ENCODE measurements at regions not wholly inside any gene's neighbourhood (a gene's known extent, or its start where the extent isn't known, plus 50 kb on each side); places are given as distances from the start of the nearest gene placed in this dataset.

DNA sequence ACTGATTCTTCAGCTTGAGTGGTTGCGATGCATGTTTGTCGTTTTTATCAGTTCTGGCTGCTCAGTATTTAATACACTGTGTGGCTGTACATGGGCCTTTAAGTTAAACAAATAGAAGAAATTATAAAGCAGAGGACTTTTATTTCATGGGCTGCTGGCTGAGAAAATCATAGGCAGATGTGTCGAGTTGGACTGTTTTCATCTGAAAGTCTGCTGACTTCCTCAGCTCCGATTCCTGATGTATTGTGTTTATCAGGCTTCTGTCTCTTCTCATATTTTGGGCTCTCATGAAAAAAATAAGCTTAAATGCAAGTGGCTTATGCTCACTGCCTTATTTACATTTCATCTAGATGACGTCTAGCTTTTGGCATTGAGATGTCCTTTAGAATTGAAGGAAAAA, 129.5 kb upstream of the GGTLC1 start:
- Histone ChIP-seq H3K4me3 (no peak overlapping the region), H3F3A (ENCODE audit: insufficient read depth, low read depth) (no peaks in the 10 kb centered on the region), H3K27ac (no peak overlapping the region), H3K27me3 (ENCODE audit: insufficient read depth, low read depth) (no peaks in the 10 kb centered on the region), H4K20me1 (ENCODE audit: insufficient read depth) (no peaks in the 10 kb centered on the region), H3K9me2 (ENCODE audit: insufficient read depth) (no peaks in the 10 kb centered on the region), H2AFZ (no peak overlapping the region), H3K4me1 (replicated peaks; ENCODE audit: insufficient read depth) (peaks cover 17% of the 10 kb centered on the region), H3K4me2 (no peak overlapping the region), H3K79me2 (ENCODE audit: low read depth) (no peaks in the 10 kb centered on the region), H3K36me3 (ENCODE audit: low read depth) (0 out of 2 replicates have a peak, but pooled peaks cover 4% of the 10 kb centered on the region), H3K9me3 (ENCODE audit: insufficient read depth, low read depth) (no peaks in the 10 kb centered on the region)
- ChIA-PET POLR2A (ENCODE audit: unreplicated experiment) (interaction anchor here (0.6 to 0.7 kb wide), 2 partner anchors 157 to 325 kb away, joined by 4 read pairs; no protein-coding TSS in a partner anchor), CTCF (no interaction called here)
- intact Hi-C loops (cut with micrococcal nuclease; ENCODE audit: unreplicated experiment): no loop called here
- no TSS peak for BruUV-seq (replicated peaks)
- DNase-seq: no peak
- TF ChIP-seq EZH2 (IDR thresholded peaks at IDR 0.05; ENCODE audit: low read depth): no peak
- TF ChIP-seq, protein P1, sequence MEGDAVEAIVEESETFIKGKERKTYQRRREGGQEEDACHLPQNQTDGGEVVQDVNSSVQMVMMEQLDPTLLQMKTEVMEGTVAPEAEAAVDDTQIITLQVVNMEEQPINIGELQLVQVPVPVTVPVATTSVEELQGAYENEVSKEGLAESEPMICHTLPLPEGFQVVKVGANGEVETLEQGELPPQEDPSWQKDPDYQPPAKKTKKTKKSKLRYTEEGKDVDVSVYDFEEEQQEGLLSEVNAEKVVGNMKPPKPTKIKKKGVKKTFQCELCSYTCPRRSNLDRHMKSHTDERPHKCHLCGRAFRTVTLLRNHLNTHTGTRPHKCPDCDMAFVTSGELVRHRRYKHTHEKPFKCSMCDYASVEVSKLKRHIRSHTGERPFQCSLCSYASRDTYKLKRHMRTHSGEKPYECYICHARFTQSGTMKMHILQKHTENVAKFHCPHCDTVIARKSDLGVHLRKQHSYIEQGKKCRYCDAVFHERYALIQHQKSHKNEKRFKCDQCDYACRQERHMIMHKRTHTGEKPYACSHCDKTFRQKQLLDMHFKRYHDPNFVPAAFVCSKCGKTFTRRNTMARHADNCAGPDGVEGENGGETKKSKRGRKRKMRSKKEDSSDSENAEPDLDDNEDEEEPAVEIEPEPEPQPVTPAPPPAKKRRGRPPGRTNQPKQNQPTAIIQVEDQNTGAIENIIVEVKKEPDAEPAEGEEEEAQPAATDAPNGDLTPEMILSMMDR (conservative IDR thresholded peaks at IDR 0.05): no peak

DNA sequence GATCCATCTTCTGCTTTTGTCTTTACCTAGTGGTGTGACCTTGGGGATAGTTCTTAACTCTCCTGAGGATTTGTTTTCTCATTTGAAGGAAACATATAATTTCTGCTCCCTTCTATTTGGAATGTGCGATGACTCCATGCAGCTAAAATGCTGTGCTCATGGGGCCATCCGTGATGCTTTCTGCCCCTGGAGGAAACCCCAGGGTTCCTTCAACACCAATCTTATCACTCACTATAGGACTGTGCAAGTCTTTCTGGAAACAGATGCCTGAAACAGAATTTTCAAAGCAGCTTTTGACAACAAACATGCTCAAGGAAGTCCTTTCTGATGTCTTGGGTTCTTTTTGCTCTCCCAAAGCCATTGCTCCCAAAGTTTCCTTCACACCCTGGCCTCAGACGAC, 128.8 kb upstream of the GGTLC1 start:
- no peaks in the 10 kb centered on the region for H3K27me3 ChIP-seq (ENCODE audit: insufficient read depth, low read depth)
- H3F3A ChIP-seq (ENCODE audit: insufficient read depth, low read depth): no peaks in the 10 kb centered on the region
- no peak overlapping the region for H2AFZ ChIP-seq
- H3K9me2 ChIP-seq (ENCODE audit: insufficient read depth): no peaks in the 10 kb centered on the region
- BruUV-seq (replicated peaks): no TSS peak
- TF ChIP-seq EZH2 (IDR thresholded peaks at IDR 0.05; ENCODE audit: low read depth): no peak
- TF ChIP-seq, protein P1 (conservative IDR thresholded peaks at IDR 0.05): no peak
- POLR2A ChIA-PET (ENCODE audit: unreplicated experiment): no interaction called here
- H3K4me3 ChIP-seq: no peak overlapping the region
- H3K36me3 ChIP-seq (ENCODE audit: low read depth): 0 out of 2 replicates have a peak, but pooled peaks cover 4% of the 10 kb centered on the region
- CTCF ChIA-PET: no interaction called here
- H3K79me2 ChIP-seq (ENCODE audit: low read depth): no peaks in the 10 kb centered on the region
- intact Hi-C loops (cut with micrococcal nuclease; ENCODE audit: unreplicated experiment): no loop called here
- no peak for DNase-seq
- H3K4me2 ChIP-seq: no peak overlapping the region
- no peak overlapping the region for H3K27ac ChIP-seq
- H3K9me3 ChIP-seq (ENCODE audit: insufficient read depth, low read depth): no peaks in the 10 kb centered on the region
- no peaks in the 10 kb centered on the region for H4K20me1 ChIP-seq (ENCODE audit: insufficient read depth)
- H3K4me1 ChIP-seq (replicated peaks; ENCODE audit: insufficient read depth): peaks cover 17% of the 10 kb centered on the region

DNA sequence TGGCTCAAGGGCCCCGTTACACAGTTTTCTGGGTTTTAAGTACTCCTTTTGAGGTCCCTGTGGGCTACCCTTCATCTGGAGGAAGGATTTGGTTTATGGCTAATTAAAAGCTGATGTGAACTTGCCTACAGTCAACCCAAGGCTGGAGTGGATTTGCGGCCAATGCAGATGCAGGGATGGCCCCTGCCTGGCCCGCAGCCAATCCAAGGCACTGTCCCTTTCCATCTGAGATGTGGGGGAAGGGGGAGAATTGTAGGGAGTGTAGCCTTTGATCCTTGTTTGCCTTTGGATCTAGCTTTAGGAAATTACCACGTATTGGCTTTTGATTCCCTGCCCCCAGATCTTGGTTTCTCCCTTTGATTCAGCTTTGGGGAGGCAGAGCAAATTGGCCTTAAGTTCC, 128.0 kb upstream of the GGTLC1 start:
- Histone ChIP-seq H3K79me2 (ENCODE audit: low read depth) (no peaks in the 10 kb centered on the region), H3K36me3 (ENCODE audit: low read depth) (0 out of 2 replicates have a peak, but pooled peaks cover 4% of the 10 kb centered on the region), H3K4me3 (no peak overlapping the region), H3F3A (ENCODE audit: insufficient read depth, low read depth) (no peaks in the 10 kb centered on the region), H3K27me3 (ENCODE audit: insufficient read depth, low read depth) (no peaks in the 10 kb centered on the region), H4K20me1 (ENCODE audit: insufficient read depth) (no peaks in the 10 kb centered on the region), H3K9me2 (ENCODE audit: insufficient read depth) (no peaks in the 10 kb centered on the region), H3K4me2 (no peak overlapping the region), H3K27ac (no peak overlapping the region), H3K9me3 (ENCODE audit: insufficient read depth, low read depth) (no peaks in the 10 kb centered on the region), H2AFZ (no peak overlapping the region), H3K4me1 (replicated peaks; ENCODE audit: insufficient read depth) (peaks cover 17% of the 10 kb centered on the region)
- no peak for DNase-seq
- no peak for TF ChIP-seq EZH2 (IDR thresholded peaks at IDR 0.05; ENCODE audit: low read depth)
- TF ChIP-seq, protein P1 (conservative IDR thresholded peaks at IDR 0.05): no peak
- no TSS peak for BruUV-seq (replicated peaks)
- CTCF ChIA-PET: no interaction called here
- POLR2A ChIA-PET (ENCODE audit: unreplicated experiment): no interaction called here
- intact Hi-C loops (cut with micrococcal nuclease; ENCODE audit: unreplicated experiment): no loop called here
